HepG2 (cell line): ENCODE measurements at regions not wholly inside any gene's neighbourhood (a gene's known extent, or its start where the extent isn't known, plus 50 kb on each side); places are given as distances from the start of the nearest gene placed in this dataset.

Experiments
- ATAC-seq: fragments of 200-7000 bp; cut with Tn5 transposase; 3 replicates; pipeline ENCODE4 v1.9.1; 2020; ENCODE audit warnings: mild to moderate bottlenecking, moderate library complexity
- BruUV-seq: library from RNA; stranded (reverse); fragments of 400-500 nt; replicated peaks from 2 replicates; lab custom pipeline; 2021; lab: Mats Ljungman, UMichigan
- CTCF ChIA-PET: fragments of 300-600 bp; formaldehyde crosslinking; extraction: SDS; loops from one replicate; lab custom pipeline; 2021; ENCODE audit warnings: low total read pairs, inconsistent platforms, low intra/inter-chr PET ratio; lab: Yijun Ruan, JAX
- POLR2A ChIA-PET: fragments of 350-600 bp; sonication (Branson Sonifier 250); formaldehyde crosslinking; loops from one replicate; lab custom pipeline; 2020; ENCODE audit warnings: antibody characterized with exemption, inconsistent platforms; lab: Yijun Ruan, JAX
- DNase-seq: peaks from one replicate; pipeline ENCODE4 v3.0.0-alpha.2; 2015; ENCODE audit warnings: low spot score
- FAIRE-seq: peaks from 3 replicates; lab custom pipeline; 2011; peaks lifted over from hg19 to GRCh38; lab: Jason Lieb, UNC
- H2AFZ ChIP-seq: one replicate; pipeline ENCODE4 v1.6.1; 2011; ENCODE audit warnings: low read length, inconsistent platforms
- H3K27ac ChIP-seq: fragments of 300-600 bp; 3 replicates; pipeline ENCODE4 v1.8.0; 2011; ENCODE audit warnings: mixed run types, mild to moderate bottlenecking, mixed read lengths, low read length, inconsistent platforms; ENCODE audit not compliant: insufficient read depth; ENCODE audit errors: extremely low read length
- H3K27me3 ChIP-seq, 2 experiments: fragments of 200-600 bp in 1 of 2; 2 replicates in 1 of 2; 3 replicates in 1 of 2; pipeline versions ENCODE4 v1.6.0 to v1.8.0; 2011; ENCODE audit warnings: low read length in 2 of 2, mild to moderate bottlenecking in 2 of 2, moderate library complexity in 2 of 2, inconsistent platforms in 1 of 2; ENCODE audit not compliant: insufficient read depth in 2 of 2, control insufficient read depth in 1 of 2
- H3K36me3 ChIP-seq, 2 experiments: fragments of 200-600 bp in 1 of 2; replicated peaks in 1 of 2; 2 replicates in 1 of 2; 3 replicates in 1 of 2; pipeline versions ENCODE4 v1.5.1 to v1.8.0; 2011; ENCODE audit warnings: low read length in 2 of 2, inconsistent platforms in 1 of 2; ENCODE audit not compliant: insufficient read depth in 2 of 2, control insufficient read depth in 1 of 2
- H3K4me1 ChIP-seq: 2 replicates; pipeline ENCODE4 v1.5.1; 2012; ENCODE audit warnings: low read length, inconsistent platforms; ENCODE audit not compliant: insufficient read depth
- H3K4me2 ChIP-seq: 2 replicates; pipeline ENCODE4 v1.6.0; 2011; ENCODE audit warnings: low read depth, low read length, inconsistent platforms
- H3K4me3 ChIP-seq, 3 experiments: fragments of 200-600 bp in 1 of 3; sonication (generic), shearing (Covaris generic) in 1 of 3; replicated peaks in 1 of 3; 2 replicates each; pipeline ENCODE4 v1.5.1; 2011 to 2016; ENCODE audit warnings: low read length in 3 of 3, inconsistent platforms in 2 of 3, low read depth in 2 of 3, mild to moderate bottlenecking in 2 of 3, control low read depth in 1 of 3, mixed read lengths in 1 of 3; ENCODE audit not compliant: insufficient read depth in 1 of 3
- H3K79me2 ChIP-seq: one replicate; pipeline ENCODE4 v1.6.1; 2011; ENCODE audit warnings: low read length, inconsistent platforms; ENCODE audit not compliant: insufficient read depth
- H3K9ac ChIP-seq: 2 replicates; pipeline ENCODE4 v1.6.0; 2011; ENCODE audit warnings: mild to moderate bottlenecking, low read depth, low read length, inconsistent platforms; ENCODE audit not compliant: insufficient read depth
- H3K9me3 ChIP-seq: 2 replicates; pipeline ENCODE4 v1.5.1; 2012; ENCODE audit warnings: mild to moderate bottlenecking, low read length
- H4K20me1 ChIP-seq: 2 replicates; pipeline ENCODE4 v1.6.0; 2011; ENCODE audit warnings: inconsistent platforms, mild to moderate bottlenecking, low read length, moderate library complexity; ENCODE audit not compliant: insufficient read depth
- ATF5 ChIP-seq: sonication (generic); formaldehyde crosslinking; IDR thresholded peaks from 2 replicates; pipeline ENCODE4 v1.4.0; 2020; ENCODE audit warnings: mild to moderate bottlenecking, low read depth, missing genetic modification reagents
- FOXJ3 ChIP-seq: sonication (generic); formaldehyde crosslinking; IDR thresholded peaks from 2 replicates; pipeline ENCODE4 v1.4.0; 2020; ENCODE audit warnings: missing genetic modification reagents, mild to moderate bottlenecking, borderline replicate concordance
- GATAD1 ChIP-seq: IDR thresholded peaks from 2 replicates; pipeline ENCODE4 v1.6.1; 2016; ENCODE audit warnings: missing genetic modification reagents, missing compliant biosample characterization
- HOMEZ ChIP-seq: IDR thresholded peaks from 2 replicates; pipeline ENCODE4 v1.6.1; 2016; ENCODE audit warnings: low read depth
- MATR3 ChIP-seq: sonication (generic); formaldehyde crosslinking; IDR thresholded peaks from 2 replicates; pipeline ENCODE4 v1.4.0; 2020; ENCODE audit warnings: missing genetic modification reagents
- RBFOX2 ChIP-seq: fragments of 200-400 bp; formaldehyde crosslinking; IDR thresholded peaks from 2 replicates; pipeline ENCODE4 v1.6.1; 2017; ENCODE audit warnings: low read depth, mild to moderate bottlenecking, low read length
- TGIF2 ChIP-seq: IDR thresholded peaks from 2 replicates; pipeline ENCODE4 v1.6.1; 2016; ENCODE audit warnings: control low read depth, missing compliant biosample characterization
- ZFYVE20 ChIP-seq: sonication (generic); formaldehyde crosslinking; IDR thresholded peaks from 2 replicates; pipeline ENCODE4 v1.8.0; 2023; ENCODE audit warnings: low read depth, mild to moderate bottlenecking, moderate library complexity, missing genetic modification reagents, borderline replicate concordance
- ZNF335 ChIP-seq: sonication (generic); formaldehyde crosslinking; IDR thresholded peaks from 2 replicates; pipeline ENCODE4 v1.4.0; 2020; ENCODE audit warnings: missing genetic modification reagents
- ZNF597 ChIP-seq: sonication (generic); formaldehyde crosslinking; IDR thresholded peaks from 2 replicates; pipeline ENCODE4 v1.5.0; 2020; ENCODE audit warnings: missing genetic modification reagents
- ZNF704 ChIP-seq: sonication (generic); formaldehyde crosslinking; IDR thresholded peaks from 2 replicates; pipeline ENCODE4 v1.8.1; 2023; ENCODE audit warnings: mild to moderate bottlenecking, inconsistent platforms, moderate library complexity, missing genetic modification reagents, borderline replicate concordance
- WGBS: methylation state at CpG from one replicate; pipeline ENCODE4 v1.1.6; 2017; ENCODE audit warnings: low lambda C conversion rate; 5-methylcytosine and 5-hydroxymethylcytosine counted together
- in situ Hi-C: cut with HindIII; loops from 2 replicates; pipeline ENCODE4 v1.10.0; 2017; ENCODE audit warnings: low pct_unique_long_range_greater_than_20kb; ENCODE audit not compliant: extremely low pct_ligation_motif_present
- intact Hi-C: fragments of 100-400 bp; cut with micrococcal nuclease; formaldehyde crosslinking; loops from one replicate; pipeline ENCODE4 v1.10.0; 2022; ENCODE audit not compliant: unreplicated experiment
- TF ChIP-seq, protein P1 (sequence below): sonication (generic); formaldehyde crosslinking; IDR thresholded peaks from 2 replicates; pipeline ENCODE4 v1.4.0; 2020; ENCODE audit warnings: mild to moderate bottlenecking, missing genetic modification reagents

DNA sequence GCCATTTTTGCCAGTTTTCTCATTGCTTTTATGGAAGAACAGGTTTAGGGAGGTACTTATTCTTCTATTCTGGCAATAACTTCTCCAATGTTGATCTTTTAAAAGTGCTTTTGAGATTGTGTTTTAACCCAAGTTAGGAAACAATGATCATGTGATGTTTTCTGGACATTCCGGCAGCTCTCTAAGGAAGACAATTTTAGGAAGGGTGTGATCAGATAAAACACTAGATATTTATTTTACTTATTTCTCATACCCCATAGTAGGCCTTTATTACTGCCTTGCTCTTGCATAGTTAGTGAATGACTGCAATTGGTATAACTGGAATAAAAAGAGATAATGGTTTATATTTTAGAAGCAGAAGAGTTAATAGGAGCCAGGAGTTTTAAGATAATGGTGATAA, 68.4 kb upstream of the SPATA13 start:
- Histone ChIP-seq H3K27me3 (peaks cover 0 to 13% of the 10 kb centered on the region in 2 experiments; a peak in 4 of 5 replicates), H3K9me3 (no peaks in the 10 kb centered on the region), H3K4me3 (no peak overlapping the region), H4K20me1 (no peaks in the 10 kb centered on the region), H3K9ac (no peak overlapping the region)
- intact Hi-C loops, result no loop called here
- BruUV-seq, result no TSS peak
- POLR2A ChIA-PET, result no interaction called here
- WGBS, result 37% methylated on average over 1 of the region's 1 CpG
- TF ChIP-seq ATF5 (CRISPR knock-in tag) (no peak), FOXJ3 (no peak)
- TF ChIP-seq, protein P1, sequence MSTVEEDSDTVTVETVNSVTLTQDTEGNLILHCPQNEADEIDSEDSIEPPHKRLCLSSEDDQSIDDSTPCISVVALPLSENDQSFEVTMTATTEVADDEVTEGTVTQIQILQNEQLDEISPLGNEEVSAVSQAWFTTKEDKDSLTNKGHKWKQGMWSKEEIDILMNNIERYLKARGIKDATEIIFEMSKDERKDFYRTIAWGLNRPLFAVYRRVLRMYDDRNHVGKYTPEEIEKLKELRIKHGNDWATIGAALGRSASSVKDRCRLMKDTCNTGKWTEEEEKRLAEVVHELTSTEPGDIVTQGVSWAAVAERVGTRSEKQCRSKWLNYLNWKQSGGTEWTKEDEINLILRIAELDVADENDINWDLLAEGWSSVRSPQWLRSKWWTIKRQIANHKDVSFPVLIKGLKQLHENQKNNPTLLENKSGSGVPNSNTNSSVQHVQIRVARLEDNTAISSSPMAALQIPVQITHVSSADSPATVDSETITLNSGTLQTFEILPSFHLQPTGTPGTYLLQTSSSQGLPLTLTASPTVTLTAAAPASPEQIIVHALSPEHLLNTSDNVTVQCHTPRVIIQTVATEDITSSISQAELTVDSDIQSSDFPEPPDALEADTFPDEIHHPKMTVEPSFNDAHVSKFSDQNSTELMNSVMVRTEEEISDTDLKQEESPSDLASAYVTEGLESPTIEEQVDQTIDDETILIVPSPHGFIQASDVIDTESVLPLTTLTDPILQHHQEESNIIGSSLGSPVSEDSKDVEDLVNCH, result no peak
- TF ChIP-seq, all 625 proteins: peak for 0
- Histone ChIP-seq H3K4me2 (no peak overlapping the region), H3K27ac (no peak overlapping the region), H3K79me2 (no peaks in the 10 kb centered on the region), H3K4me1 (peaks cover 19% of the 10 kb centered on the region), H2AFZ (no peak overlapping the region), H3K36me3 (no peaks in the 10 kb centered on the region)
- no peak for FAIRE-seq
- in situ Hi-C loops, result no loop called here
- no peak for DNase-seq
- CTCF ChIA-PET, result no interaction called here
- ATAC-seq, result no peak

GRCh38 chr13:24093047-24093446, 67.5 kb upstream of the SPATA13 start:
- POLR2A ChIA-PET, result no interaction called here
- no peak for DNase-seq
- Histone ChIP-seq H3K4me1 (peaks cover 19% of the 10 kb centered on the region), H2AFZ (no peak overlapping the region), H4K20me1 (no peaks in the 10 kb centered on the region), H3K4me3 (no peak overlapping the region), H3K36me3 (no peaks in the 10 kb centered on the region), H3K27ac (no peak overlapping the region), H3K9ac (no peak overlapping the region), H3K9me3 (no peaks in the 10 kb centered on the region), H3K27me3 (peaks cover 0 to 4% of the 10 kb centered on the region in 2 experiments; a peak in 4 of 5 replicates), H3K4me2 (no peak overlapping the region), H3K79me2 (no peaks in the 10 kb centered on the region)
- in situ Hi-C loops, result no loop called here
- intact Hi-C loops, result no loop called here
- CTCF ChIA-PET, result no interaction called here
- ATAC-seq, result no peak
- FAIRE-seq, result no peak
- WGBS, result 30% methylated on average over 3 of the region's 3 CpGs
- no TSS peak for BruUV-seq
- no peak for TF ChIP-seq MATR3
- no peak for TF ChIP-seq ZNF704
- no peak for TF ChIP-seq ZNF335
- no peak for TF ChIP-seq TGIF2
- no peak for TF ChIP-seq ZNF597 (CRISPR knock-in tag)
- no peak for TF ChIP-seq ZFYVE20
- no peak for TF ChIP-seq GATAD1 (CRISPR knock-in tag)
- TF ChIP-seq HOMEZ (CRISPR knock-in tag), result no peak
- TF ChIP-seq RBFOX2, result no peak
